Activated naive CD4-positive, alpha-beta T cell treated with anti-CD3 and anti-CD28 coated beads, Interleukin-2, amount 50 U/mL, for 24 hours (primary cell): ENCODE measurements at regions not wholly inside any gene's neighbourhood (a gene's known extent, or its start where the extent isn't known, plus 50 kb on each side); places are given as distances from the start of the nearest gene placed in this dataset.
A peak's percentile ranks its signal among the peaks of the same experiment; 100 is the strongest.
"Not testable (repeated sequence)": the region's sequence is repeated elsewhere in the genome, so short reads cannot be mapped to it uniquely, and the experiment has no call there.

Experiments
- H3K27ac Mint-ChIP-seq: one replicate; pipeline ENCODE4 v1.8.0; 2021; ENCODE audit warnings: mild to moderate bottlenecking, mixed read lengths
- H3K27me3 Mint-ChIP-seq: one replicate; pipeline ENCODE4 v1.8.0; 2021; ENCODE audit warnings: mixed read lengths
- H3K36me3 Mint-ChIP-seq: one replicate; pipeline ENCODE4 v1.8.0; 2021; ENCODE audit warnings: mixed read lengths
- H3K4me1 Mint-ChIP-seq: one replicate; pipeline ENCODE4 v1.8.0; 2021; ENCODE audit warnings: mixed read lengths
- H3K4me3 Mint-ChIP-seq: one replicate; pipeline ENCODE4 v1.8.0; 2021; ENCODE audit warnings: mild to moderate bottlenecking, mixed read lengths
- H3K9me3 Mint-ChIP-seq: one replicate; pipeline ENCODE4 v1.8.0; 2021; ENCODE audit warnings: mixed read lengths

GRCh38 chr9:95715868-95716435 lies 159.5 kb upstream of the ERCC6L2 start:
- peaks cover 17% of the 10 kb centered on the region for H3K9me3 Mint-ChIP-seq
- no peak overlapping the region for H3K27ac Mint-ChIP-seq
- H3K27me3 Mint-ChIP-seq = no peaks in the 10 kb centered on the region
- no peak overlapping the region for H3K4me3 Mint-ChIP-seq
- H3K4me1 Mint-ChIP-seq = no peaks in the 10 kb centered on the region
- peaks cover 7% of the 10 kb centered on the region for H3K36me3 Mint-ChIP-seq

GRCh38 chr9:95710446-95710845 lies 165.0 kb upstream of the ERCC6L2 start:
- peaks cover 2% of the 10 kb centered on the region for H3K36me3 Mint-ChIP-seq
- no peaks in the 10 kb centered on the region for H3K27me3 Mint-ChIP-seq
- no peaks in the 10 kb centered on the region for H3K4me1 Mint-ChIP-seq
- H3K9me3 Mint-ChIP-seq = peaks cover 3% of the 10 kb centered on the region
- H3K4me3 Mint-ChIP-seq = no peak overlapping the region
- H3K27ac Mint-ChIP-seq = no peak overlapping the region

GRCh38 chr9:95696701-95697100 lies 178.8 kb upstream of the ERCC6L2 start:
- no peak overlapping the region for H3K4me3 Mint-ChIP-seq
- H3K36me3 Mint-ChIP-seq = peaks cover 1% of the 10 kb centered on the region
- no peaks in the 10 kb centered on the region for H3K9me3 Mint-ChIP-seq
- no peak overlapping the region for H3K27ac Mint-ChIP-seq
- H3K27me3 Mint-ChIP-seq = no peaks in the 10 kb centered on the region
- no peaks in the 10 kb centered on the region for H3K4me1 Mint-ChIP-seq

GRCh38 chr9:95691435-95691834 lies 174.7 kb upstream of the PTCH1 start:
- Mint-ChIP-seq H3K4me1 (no peaks in the 10 kb centered on the region), H3K36me3 (peaks cover 4% of the 10 kb centered on the region), H3K27me3 (no peaks in the 10 kb centered on the region), H3K4me3 (no peak overlapping the region), H3K27ac (no peak overlapping the region), H3K9me3 (no peaks in the 10 kb centered on the region)

GRCh38 chr9:95689669-95690068 lies 172.9 kb upstream of the PTCH1 start:
- H3K9me3 Mint-ChIP-seq = no peaks in the 10 kb centered on the region
- H3K27ac Mint-ChIP-seq = no peak overlapping the region
- H3K36me3 Mint-ChIP-seq = peaks cover 2% of the 10 kb centered on the region
- H3K4me3 Mint-ChIP-seq = no peak overlapping the region
- no peaks in the 10 kb centered on the region for H3K27me3 Mint-ChIP-seq
- no peaks in the 10 kb centered on the region for H3K4me1 Mint-ChIP-seq

- no peaks in the 10 kb centered on the region for H3K9me3 Mint-ChIP-seq
- H3K27me3 Mint-ChIP-seq = peaks cover 1% of the 10 kb centered on the region
- H3K27ac Mint-ChIP-seq = no peak overlapping the region
- H3K4me3 Mint-ChIP-seq = no peak overlapping the region
- peaks cover 17% of the 10 kb centered on the region for H3K4me1 Mint-ChIP-seq
- H3K36me3 Mint-ChIP-seq = peaks cover 2% of the 10 kb centered on the region
Measured at GRCh38 chr9:95684516-95684915, 167.7 kb upstream of the PTCH1 start.

GRCh38 chr9:95680306-95680705 lies 163.5 kb upstream of the PTCH1 start:
- not testable (repeated sequence) for H3K27ac Mint-ChIP-seq, H3K27me3 Mint-ChIP-seq, H3K36me3 Mint-ChIP-seq, H3K4me3 Mint-ChIP-seq, H3K9me3 Mint-ChIP-seq
- peaks cover 17% of the 10 kb centered on the region for H3K4me1 Mint-ChIP-seq

GRCh38 chr9:95679874-95680273 lies 163.1 kb upstream of the PTCH1 start:
- Mint-ChIP-seq H3K27me3 (peaks cover 1% of the 10 kb centered on the region), H3K4me1 (peaks cover 17% of the 10 kb centered on the region), H3K27ac (no peak overlapping the region), H3K36me3 (no peaks in the 10 kb centered on the region), H3K4me3 (no peak overlapping the region), H3K9me3 (no peaks in the 10 kb centered on the region)

- no peaks in the 10 kb centered on the region for H3K9me3 Mint-ChIP-seq
- no peak overlapping the region for H3K27ac Mint-ChIP-seq
- peaks cover 17% of the 10 kb centered on the region for H3K4me1 Mint-ChIP-seq
- no peak overlapping the region for H3K4me3 Mint-ChIP-seq
- peaks cover 1% of the 10 kb centered on the region for H3K27me3 Mint-ChIP-seq
- no peaks in the 10 kb centered on the region for H3K36me3 Mint-ChIP-seq
Measured at GRCh38 chr9:95678759-95679158, 162.0 kb upstream of the PTCH1 start.

- no peaks in the 10 kb centered on the region for H3K9me3 Mint-ChIP-seq
- H3K4me1 Mint-ChIP-seq = no peaks in the 10 kb centered on the region
- no peaks in the 10 kb centered on the region for H3K36me3 Mint-ChIP-seq
- H3K27me3 Mint-ChIP-seq = peaks cover 2% of the 10 kb centered on the region
- H3K4me3 Mint-ChIP-seq = no peak overlapping the region
- no peak overlapping the region for H3K27ac Mint-ChIP-seq
Measured at GRCh38 chr9:95670122-95670521, 153.4 kb upstream of the PTCH1 start.

GRCh38 chr9:95669253-95669652 lies 152.5 kb upstream of the PTCH1 start:
- H3K36me3 Mint-ChIP-seq = no peaks in the 10 kb centered on the region
- H3K4me1 Mint-ChIP-seq = no peaks in the 10 kb centered on the region
- no peak overlapping the region for H3K27ac Mint-ChIP-seq
- no peak overlapping the region for H3K4me3 Mint-ChIP-seq
- no peaks in the 10 kb centered on the region for H3K9me3 Mint-ChIP-seq
- peaks cover 2% of the 10 kb centered on the region for H3K27me3 Mint-ChIP-seq

GRCh38 chr9:95667789-95668188 lies 151.0 kb upstream of the PTCH1 start:
- Mint-ChIP-seq H3K4me1 (no peaks in the 10 kb centered on the region), H3K27ac (no peak overlapping the region), H3K4me3 (no peak overlapping the region), H3K36me3 (no peaks in the 10 kb centered on the region), H3K9me3 (no peaks in the 10 kb centered on the region), H3K27me3 (peaks cover 2% of the 10 kb centered on the region)

GRCh38 chr9:95666785-95667155 lies 150.0 kb upstream of the PTCH1 start:
- H3K4me1 Mint-ChIP-seq = no peaks in the 10 kb centered on the region
- no peaks in the 10 kb centered on the region for H3K9me3 Mint-ChIP-seq
- no peaks in the 10 kb centered on the region for H3K36me3 Mint-ChIP-seq
- H3K27me3 Mint-ChIP-seq = peaks cover 2% of the 10 kb centered on the region
- H3K27ac Mint-ChIP-seq = no peak overlapping the region
- H3K4me3 Mint-ChIP-seq = no peak overlapping the region

- Mint-ChIP-seq H3K27me3 (peaks cover 2% of the 10 kb centered on the region), H3K9me3 (no peaks in the 10 kb centered on the region), H3K36me3 (no peaks in the 10 kb centered on the region), H3K27ac (no peak overlapping the region), H3K4me3 (no peak overlapping the region), H3K4me1 (no peaks in the 10 kb centered on the region)
Measured at GRCh38 chr9:95666096-95666784, 149.5 kb upstream of the PTCH1 start.

- Mint-ChIP-seq H3K27me3 (no peaks in the 10 kb centered on the region), H3K4me1 (no peaks in the 10 kb centered on the region), H3K9me3 (no peaks in the 10 kb centered on the region), H3K4me3 (no peak overlapping the region), H3K36me3 (no peaks in the 10 kb centered on the region), H3K27ac (no peak overlapping the region)
Measured at GRCh38 chr9:95653246-95653645, 136.5 kb upstream of the PTCH1 start.

- H3K4me1 Mint-ChIP-seq = no peaks in the 10 kb centered on the region
- H3K4me3 Mint-ChIP-seq = no peak overlapping the region
- H3K36me3 Mint-ChIP-seq = no peaks in the 10 kb centered on the region
- no peaks in the 10 kb centered on the region for H3K27me3 Mint-ChIP-seq
- H3K9me3 Mint-ChIP-seq = no peaks in the 10 kb centered on the region
- peak overlapping the region; percentile 19 for H3K27ac Mint-ChIP-seq
Measured at GRCh38 chr9:95650720-95651119, 133.9 kb upstream of the PTCH1 start.

- H3K9me3 Mint-ChIP-seq = no peaks in the 10 kb centered on the region
- H3K36me3 Mint-ChIP-seq = no peaks in the 10 kb centered on the region
- no peaks in the 10 kb centered on the region for H3K27me3 Mint-ChIP-seq
- no peaks in the 10 kb centered on the region for H3K4me1 Mint-ChIP-seq
- no peak overlapping the region for H3K27ac Mint-ChIP-seq
- no peak overlapping the region for H3K4me3 Mint-ChIP-seq
Measured at GRCh38 chr9:95649801-95650213, 133.0 kb upstream of the PTCH1 start.
